HL-60 (cell line): ENCODE measurements at regions not wholly inside any gene's neighbourhood (a gene's known extent, or its start where the extent isn't known, plus 50 kb on each side); places are given as distances from the start of the nearest gene placed in this dataset.

Source experiments
- CTCF ChIP-seq: IDR thresholded peaks from one replicate; pipeline ENCODE4 v1.5.1; 2011; ENCODE audit warnings: low read length, control low read depth, inconsistent platforms; ENCODE audit not compliant: insufficient read depth
- GABPA ChIP-seq: IDR thresholded peaks from 2 replicates; pipeline ENCODE4 v1.6.1; 2012; ENCODE audit warnings: low read depth
- POLR2AphosphoS5 ChIP-seq: IDR thresholded peaks from 2 replicates; pipeline ENCODE4 v1.6.1; 2012; ENCODE audit warnings: low read depth
- REST ChIP-seq: IDR thresholded peaks from 2 replicates; pipeline ENCODE4 v1.6.1; 2012; ENCODE audit warnings: low read depth; ENCODE audit not compliant: insufficient replicate concordance

GRCh38 chr5:52598968-52599367, 188.7 kb upstream of the ITGA1 start:
- TF ChIP-seq POLR2AphosphoS5 (no peak), CTCF (no peak), GABPA (no peak), REST (no peak)
